SKM-1 treated with dmso at 0.1 percent for 144 hours (cell line): ENCODE measurements at regions not wholly inside any gene's neighbourhood (a gene's known extent, or its start where the extent isn't known, plus 50 kb on each side); places are given as distances from the start of the nearest gene placed in this dataset.
A peak's percentile ranks its signal among the peaks of the same experiment; 100 is the strongest.

ENCODE experiments used
- DNase-seq: peaks from one replicate; lab custom pipeline; 2025; ENCODE audit not compliant: unreplicated experiment; lab: John Stamatoyannopoulos, UW

DNA sequence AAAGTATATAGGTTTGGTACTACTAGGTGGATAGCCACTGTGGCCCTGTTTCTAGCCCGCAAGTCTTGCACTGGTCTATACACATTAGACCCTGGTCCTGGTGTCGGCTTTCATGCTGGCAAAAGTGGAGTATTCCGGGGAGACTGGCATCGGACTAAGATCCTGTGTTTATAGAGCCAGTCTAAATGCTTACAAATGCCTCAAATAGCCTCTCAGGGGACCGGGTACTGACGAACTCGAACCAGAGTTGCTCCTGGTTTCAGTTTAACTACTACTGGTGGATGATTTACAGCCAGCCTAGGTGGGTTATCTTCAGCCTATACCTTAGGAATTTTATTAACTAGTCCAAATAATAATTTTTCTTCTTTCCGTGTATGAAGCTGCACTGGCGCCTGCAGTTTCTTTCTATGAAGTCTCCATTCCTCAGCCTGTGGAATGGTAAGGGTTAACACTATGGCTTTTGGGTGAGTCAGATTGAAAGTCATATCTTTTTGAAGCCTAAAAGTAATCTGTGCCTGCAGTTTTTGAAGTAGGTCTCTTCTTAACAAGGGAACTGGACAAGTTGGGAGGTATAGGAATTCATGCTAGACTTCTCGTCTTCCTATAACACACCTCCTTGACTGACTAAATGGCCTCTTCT lies 51.3 kb downstream of the OR10H4 start:
- no peak for DNase-seq

DNA sequence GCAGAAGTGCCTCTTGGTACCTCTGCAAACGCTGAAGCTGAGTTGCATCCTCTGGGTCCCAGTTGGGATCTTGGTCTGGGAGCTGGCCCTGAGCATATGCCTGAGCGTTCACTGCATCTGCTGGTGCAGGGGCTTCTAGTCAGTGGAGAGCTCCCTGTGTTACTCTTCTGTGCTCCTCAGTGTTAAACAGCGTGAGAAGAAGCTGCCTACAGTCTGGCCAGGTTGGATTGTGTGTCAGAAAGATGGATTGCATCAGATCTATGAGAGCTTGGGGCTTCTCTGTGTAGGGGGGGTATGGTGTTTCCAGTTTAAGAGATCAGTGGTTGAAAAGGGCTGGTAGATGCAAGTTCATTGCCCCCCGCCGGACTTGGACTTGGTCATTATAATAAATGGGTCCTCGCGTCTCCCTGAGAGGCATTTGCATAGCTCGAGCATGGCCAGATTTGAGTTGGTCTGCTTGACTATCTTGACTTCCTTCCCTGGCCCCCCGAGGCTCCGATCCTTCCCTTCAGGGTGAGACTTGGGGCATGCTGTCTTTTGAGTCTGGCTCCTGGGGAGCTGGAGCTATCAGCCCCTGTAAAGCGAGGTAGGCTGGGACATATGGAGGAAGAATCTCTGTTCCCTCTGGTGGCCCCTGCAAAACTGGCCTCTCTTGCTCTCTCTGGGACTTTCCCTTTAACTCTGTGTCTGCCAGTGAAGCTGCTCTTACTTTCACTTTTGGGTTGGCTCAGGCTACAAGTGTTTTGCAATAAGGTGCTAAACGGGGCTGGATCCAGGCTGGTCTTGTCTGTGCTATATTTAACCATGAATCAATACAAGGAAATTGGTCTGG lies 52.9 kb downstream of the OR10H4 start:
- peak; percentile 55 for DNase-seq

DNA sequence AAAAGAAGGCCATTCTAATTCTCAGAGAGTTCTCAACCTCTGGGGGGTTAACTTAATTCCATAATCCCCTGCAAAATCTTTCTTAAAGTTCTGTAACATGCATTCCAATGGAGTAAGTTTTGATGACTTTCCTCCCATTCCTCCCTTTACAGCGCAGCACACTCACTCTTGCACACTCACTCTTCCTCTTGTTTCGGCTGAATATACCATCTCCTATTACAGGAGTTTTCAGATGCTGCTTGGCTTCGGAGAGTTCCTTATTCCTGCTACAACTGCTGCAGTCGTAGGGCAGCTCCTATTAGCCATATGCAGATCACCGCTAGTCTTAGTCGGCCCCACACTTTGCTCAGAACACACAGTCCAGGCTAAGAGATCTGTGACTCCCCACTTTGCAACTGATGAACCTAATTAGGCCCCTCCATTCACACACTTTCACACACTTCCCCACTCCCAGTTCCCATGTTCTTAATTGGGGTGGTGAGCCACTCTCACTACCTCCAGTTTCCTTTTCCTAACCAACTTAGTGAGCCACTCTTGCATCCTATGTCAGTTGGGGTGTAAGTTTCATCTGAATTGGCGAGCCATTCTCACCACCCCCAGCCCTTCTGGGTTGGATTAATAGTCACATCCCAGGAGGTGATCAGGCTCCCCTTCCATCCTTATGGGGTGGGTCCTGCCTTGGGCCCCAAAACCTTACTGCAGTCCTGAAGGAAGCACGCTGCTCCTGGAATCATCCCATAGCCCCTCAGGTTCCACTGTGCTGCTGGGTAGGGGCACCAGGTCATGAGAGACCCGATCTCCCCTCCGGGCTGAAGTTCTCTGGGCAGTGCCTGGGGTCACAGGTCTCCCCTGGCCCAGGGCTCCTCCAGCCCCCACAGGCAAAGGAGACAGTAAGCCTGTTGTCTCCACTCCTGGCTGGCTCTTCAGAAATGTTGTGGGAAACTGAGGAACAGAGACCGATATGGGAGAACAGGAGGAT lies 53.9 kb downstream of the OR10H4 start:
- DNase-seq: no peak

DNA sequence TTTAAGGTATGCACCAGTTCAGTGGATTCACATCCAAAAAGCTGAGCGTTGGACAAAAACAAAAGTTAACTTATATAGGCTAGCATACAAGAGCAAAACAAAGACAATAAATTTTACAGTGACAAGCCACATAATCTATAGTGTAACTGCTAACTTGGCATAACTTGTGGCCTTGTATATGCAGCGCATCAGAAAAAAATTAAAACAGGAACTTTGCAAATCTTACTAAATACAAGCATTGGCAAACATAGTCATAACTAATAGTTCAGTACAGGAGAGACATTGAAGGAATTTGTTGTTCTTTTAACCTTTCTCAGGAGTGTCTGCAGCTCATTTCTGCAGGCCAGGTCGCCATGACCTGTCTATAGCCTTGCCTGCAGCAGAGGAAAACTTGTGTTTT lies 54.6 kb downstream of the OR10H4 start:
- DNase-seq: no peak

DNA sequence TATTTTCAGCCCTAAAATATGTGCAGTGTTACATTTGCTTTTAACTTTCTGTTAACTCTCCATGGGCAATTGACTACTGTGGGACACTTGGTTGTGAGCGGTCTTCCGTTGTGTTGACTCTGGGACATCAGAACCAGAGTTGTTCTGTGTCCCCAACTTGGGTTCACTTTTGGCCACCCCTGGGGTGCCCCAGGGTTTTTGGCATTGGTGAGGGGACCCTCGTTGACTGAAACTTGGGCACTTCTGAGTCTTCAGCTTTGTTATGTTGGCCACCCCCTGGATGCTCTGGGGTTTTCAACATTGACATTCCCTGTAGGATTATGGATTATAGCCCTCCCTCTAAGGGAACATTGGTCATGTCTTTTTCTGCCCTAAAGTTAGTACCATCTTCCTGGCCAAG lies 57.1 kb downstream of the OR10H4 start:
- DNase-seq: no peak

DNA sequence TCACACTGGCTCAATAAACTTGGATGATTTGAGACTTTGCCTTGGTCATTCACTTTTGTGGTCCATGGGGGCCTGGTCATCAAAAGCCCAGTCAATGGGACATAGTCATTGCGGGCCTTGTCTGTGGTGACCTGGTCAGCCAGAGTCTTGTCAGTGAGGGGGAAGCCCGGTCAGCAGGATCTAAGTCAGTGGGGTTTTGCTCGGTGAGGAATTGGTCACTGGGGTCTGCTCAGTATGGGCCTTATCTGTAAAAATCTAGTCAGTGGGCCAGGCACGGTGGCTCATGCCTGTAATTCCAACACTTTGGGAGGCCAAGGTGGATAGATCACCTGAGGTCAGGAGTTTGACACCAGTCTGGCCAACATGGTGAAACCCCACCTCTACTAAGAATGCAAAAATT lies 63.7 kb upstream of the TPM4 start:
- no peak for DNase-seq

DNA sequence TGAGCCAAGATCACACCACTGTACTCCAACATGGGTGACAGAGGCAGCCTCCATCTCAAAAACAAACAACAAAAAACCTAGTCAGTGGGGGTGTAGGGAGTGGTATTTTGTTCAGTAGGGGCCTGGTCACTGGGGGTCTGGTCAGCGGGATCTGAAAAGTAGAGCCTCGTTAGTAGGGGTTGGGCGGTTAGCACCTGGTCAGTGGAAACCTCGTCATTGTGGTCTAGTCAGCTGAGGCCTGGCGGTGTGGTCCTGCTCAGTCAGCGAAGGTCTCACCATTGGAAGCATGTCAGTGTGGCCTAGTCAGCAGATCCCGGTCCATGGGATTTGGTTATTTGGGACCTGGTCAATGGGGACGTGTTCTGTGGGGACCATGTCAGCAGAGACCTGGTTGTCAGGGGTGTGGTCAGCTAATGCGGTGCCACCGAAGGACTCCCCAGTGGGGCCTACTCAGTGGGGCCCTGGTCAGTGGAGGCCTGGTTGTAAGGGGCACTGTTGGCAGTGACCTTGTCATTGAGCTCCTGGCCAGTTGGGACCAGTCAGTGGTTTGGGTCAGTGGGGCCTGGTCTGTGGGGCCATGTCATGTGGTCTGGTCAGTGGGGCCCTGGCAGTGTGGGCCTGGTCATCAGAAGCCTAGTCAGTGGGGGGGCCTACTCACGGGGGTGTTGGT lies 63.0 kb upstream of the TPM4 start:
- DNase-seq: no peak

DNA sequence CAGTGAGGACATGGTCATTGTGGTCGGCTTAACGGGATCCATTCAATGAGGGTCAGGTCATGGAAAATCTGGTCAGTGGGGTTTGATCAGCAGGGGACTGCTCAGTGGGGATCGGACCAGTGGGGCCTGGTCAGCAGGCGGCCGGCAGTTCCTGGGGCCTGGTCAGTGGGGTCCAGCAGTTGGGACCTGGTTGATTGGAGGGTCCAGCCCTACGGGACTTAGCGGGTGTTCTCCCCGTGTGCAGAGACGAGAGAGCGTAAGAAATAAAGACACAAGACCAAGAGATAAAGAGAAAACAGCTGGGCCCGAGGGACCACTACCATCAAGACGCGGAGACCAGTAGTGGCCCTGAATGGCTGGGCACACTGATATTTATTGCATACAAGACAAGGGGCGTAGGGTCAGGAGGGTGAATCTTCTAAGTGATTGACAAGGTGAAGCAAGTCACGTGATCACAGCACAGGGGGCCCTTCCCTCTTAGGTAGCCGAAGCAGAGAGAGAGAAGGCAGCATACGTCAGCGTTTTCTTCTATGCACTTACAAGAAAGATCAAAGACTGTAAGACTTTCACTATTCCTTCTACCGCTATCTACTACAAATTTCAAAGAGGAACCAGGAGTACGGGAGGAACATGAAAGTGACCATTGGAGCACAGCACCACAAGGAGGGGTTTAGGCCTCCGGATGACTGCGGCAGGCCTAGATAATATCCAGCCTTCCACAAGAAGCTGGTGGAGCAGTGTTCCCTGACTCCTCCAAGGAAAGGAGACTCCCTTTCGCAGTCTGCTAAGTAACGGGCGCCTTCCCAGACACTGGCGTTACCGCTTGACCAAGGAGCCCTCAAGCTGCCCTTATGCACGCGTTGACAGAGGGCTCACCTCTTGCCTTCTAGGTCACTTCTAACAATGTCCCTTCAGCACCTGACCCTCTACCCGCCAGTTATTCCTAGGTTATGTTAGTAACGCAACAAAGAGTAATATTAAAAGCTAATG lies 62.1 kb upstream of the TPM4 start:
- DNase-seq: no peak

DNA sequence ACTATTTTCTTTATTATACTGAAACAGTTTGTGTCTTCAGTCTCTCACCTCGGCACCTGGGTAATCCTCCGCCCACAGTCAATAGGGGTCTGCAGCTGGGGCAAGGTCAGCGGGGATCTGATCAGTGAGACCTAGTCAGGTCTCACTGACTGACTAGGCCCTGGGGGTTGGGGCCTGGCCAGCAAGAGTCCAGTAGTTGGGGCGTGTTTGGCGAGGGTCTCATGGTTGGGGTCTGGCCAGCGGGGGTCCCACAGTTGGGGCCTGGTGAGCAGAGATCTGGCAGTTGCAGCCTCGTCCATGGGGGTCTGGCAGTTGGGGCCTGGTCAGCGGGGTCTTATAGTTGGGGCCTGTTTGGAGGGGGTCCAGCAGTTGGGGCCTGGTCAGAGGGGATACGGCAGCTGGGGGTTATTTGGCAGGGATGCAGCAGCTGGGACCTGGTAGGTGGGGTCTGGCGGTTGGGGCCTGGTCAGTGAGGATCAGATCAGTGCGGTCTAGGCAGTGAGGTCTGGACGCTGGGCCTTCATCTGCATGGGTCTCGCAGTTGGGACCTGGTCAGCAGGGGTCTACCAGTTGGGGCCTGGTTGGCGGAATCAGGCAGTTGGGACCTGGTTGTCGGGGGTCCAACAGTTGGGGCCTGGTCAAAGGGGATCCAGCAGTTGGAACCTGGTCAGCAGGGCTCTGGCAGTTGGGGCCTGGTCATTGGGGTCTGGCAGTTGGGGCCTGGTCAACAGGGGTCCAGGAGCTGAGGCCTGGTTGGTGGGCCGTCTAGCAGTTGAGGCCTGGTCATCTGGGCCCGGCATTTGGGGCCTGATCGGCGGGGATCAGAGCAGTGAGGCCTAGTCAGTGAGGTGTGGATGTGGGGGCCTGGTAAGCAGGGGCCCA lies 61.1 kb upstream of the TPM4 start:
- DNase-seq: no peak

DNA sequence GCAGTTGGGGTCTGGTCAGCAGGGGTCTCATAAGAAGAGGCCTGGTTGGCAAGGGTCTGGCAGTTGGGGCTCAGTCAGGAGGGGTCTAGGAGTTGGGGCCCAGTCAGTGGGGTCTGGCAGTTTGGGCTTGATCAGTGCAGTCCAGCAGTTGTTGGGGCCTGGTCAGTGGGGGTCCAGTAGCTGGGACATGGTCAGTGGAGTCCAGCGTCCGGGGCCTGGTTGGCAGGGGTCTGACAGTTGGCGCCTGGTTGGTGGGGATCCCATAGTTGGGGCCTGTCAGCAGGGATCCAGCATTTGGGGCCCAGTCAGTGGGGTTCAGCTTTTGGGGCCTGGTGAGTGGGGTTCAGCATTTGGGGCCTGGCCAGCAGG lies 60.5 kb upstream of the TPM4 start:
- DNase-seq: no peak

DNA sequence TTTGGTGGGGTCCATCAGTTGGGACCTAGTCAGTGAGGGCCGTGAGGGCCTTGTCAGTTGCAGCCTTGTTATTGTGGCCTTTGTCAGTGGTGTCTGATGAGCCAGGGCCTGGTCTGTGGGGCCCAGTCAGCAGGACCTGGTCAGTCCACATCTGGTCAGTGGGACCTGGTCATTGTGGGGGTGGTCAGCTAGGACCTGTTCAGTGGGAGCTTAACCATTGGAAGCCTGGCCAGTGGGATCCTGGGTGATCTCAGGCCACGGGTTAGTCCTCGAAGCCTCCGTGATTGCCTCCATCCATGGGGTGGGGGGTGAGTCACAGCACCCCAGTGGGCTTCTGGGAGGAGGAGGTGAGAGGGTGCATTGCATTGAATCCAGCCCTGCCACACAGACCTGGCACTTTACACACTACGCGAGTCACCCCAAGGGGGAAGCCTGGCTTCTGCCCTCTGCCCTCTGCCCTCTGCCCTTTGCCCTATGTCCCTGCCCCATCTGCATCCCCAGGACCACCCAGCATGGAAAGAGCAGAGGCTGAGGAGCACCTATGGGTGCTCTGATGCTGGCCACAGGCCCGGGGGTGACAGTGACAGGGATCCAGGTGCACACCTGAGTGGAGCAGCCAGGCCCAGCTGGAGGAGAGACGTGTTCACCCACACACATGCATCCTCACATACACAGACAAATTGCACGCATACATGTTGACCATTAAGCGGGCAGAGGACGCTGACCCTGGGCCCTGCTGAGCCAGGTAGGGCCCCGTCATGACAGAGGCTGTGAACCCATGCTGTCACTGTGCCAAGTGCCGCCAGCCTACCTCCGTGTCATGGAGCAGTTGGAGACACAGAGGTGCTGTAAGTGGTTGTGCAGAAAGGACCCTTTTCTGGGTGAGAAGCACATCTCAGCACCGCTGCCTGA lies 59.8 kb upstream of the TPM4 start:
- DNase-seq: no peak

DNA sequence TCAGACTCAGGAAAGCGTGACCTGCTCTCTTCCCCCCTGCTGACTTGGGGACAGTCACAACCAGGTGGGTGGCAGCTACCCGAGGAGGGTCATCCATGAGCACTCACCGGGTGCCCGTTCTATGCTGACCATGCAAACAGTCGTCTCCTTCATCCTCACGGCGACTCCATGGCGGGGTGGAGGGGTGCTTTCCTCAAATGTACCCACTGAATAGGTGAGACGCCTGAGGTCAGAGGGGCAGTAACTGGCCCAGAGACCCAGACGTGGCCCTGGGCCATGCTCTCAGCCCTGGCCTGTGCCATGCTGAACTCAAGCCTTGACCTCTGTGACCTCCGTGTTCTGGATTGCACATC lies 59.2 kb upstream of the TPM4 start:
- no peak for DNase-seq

DNA sequence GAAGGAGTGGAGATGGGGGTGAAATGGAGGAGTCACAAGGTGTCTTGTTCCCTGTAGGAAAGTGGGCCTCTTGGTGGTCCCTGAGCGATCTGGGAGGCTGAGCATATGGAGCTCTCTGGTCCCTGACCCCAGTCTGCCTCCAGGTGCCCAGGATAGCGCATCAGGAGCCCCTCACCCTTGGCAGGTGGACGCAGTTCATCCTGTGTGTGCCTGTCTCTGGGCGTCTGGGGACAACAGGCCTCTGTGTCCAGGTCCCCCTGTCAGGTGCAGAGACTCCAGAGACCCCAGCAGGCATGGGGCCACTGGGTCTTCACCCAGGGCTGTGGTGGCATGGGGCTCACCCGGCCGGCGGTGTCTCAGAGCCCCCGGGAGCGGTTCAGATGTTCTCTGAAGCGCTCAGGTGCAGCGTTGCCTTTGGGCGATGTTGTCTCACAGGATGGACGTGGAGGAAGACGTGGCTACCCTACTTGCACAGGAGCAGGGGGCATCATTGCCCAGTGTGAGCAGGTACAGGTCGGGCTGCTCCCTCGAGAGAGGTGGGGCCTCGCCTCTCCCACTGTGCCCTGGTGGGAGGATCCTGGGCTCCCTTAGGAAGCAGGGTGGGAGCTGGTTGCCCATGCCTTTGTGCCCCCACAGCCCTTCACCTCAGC lies 58.1 kb upstream of the TPM4 start:
- no peak for DNase-seq

DNA sequence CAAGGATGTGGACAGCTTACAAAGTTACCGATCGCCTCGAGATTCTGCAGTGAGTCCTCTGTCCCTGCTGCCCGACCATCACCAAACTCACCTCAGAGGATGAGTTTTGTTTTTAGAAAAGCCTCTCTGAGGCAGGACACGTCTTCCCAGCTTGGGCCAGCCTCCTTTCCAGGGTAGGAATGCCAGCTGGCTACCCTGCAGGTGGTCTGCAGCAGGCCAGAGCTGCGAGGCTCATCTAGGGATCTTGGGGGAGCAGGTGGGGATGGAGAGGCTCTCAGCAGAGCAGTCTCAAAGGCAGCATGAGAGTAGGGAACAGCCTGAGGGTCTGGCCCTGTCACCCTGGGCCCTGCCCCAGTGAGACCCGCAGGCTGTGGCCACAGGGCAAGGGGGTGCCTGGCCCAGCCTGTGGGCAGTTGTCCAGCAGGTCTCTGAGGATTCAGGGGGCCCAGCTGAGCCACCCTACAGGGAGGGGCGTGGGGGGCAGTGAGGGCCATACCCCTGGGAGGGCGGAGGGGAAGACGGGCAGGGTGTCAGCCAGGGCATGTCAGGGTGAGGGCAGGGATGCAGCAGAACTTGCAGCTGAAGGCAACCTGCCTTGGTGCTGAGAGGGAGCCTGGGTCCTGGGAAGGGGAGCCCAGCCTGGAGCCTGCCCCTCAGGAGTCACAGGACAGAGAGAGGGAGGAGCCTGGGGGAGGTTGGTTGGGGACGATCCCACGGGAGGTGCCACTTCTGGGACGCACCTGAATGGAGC lies 57.3 kb upstream of the TPM4 start:
- DNase-seq: no peak

DNA sequence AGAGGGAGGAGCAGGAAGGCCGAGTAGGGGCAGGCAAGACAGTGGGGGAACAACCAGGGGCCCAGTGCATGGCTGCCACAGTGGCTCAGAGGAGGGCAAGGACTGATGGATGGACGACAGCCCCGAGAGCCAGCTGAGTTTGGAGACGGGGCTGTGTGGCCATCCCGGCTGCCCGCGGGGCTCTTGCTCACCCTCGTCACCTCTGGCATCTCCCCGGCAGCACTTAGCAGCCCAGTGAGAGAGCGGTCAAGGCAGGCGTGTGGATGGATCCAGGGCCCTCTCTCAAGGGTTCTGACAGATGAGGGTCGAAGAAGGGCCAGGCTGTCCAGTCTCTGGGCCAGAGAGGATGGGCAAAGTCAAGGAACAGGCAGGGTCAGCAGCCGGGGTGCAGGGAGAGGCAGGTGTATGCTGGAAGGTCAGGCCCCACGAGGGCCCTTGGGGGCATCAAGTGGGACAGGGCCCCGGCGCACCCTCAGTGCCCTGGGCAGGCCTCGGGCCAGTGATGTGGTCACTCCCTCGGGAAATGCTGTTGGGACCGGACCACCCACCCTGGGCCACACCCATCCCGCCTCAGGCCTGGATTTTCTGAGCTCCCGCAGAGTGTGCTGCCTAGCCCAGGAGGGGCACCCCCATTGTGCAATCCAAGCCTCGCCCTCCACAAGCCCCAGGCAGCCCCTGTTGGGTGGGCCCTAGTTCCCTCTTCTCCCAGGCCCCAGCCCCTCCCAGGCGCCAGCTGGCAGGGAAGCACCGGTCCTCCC lies 56.4 kb upstream of the TPM4 start:
- no peak for DNase-seq

DNA sequence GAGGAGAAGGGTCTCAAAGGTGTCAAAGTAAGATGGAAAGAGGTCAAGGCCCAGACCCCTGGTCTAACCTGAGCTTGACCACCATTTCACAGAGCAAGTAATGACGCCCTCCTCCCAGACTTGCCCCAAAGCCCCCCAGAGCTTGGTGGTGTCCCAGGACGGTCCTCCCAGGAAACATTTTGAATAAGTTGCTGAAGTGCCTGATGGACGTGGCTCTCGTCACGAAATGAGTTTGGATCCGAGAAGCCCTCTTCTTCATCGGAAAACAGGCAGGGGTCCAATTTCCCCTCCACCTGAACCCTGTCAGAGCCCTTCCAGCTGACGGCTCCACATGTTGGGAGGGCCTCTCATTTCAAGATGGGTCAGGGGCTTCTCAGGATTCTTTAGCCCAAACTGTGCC lies 54.5 kb upstream of the TPM4 start:
- DNase-seq: no peak
